ENCODE measurements at regions not wholly inside any gene's neighbourhood (a gene's known extent, or its start where the extent isn't known, plus 50 kb on each side); places are given as distances from the start of the nearest gene placed in this dataset.

DNA sequence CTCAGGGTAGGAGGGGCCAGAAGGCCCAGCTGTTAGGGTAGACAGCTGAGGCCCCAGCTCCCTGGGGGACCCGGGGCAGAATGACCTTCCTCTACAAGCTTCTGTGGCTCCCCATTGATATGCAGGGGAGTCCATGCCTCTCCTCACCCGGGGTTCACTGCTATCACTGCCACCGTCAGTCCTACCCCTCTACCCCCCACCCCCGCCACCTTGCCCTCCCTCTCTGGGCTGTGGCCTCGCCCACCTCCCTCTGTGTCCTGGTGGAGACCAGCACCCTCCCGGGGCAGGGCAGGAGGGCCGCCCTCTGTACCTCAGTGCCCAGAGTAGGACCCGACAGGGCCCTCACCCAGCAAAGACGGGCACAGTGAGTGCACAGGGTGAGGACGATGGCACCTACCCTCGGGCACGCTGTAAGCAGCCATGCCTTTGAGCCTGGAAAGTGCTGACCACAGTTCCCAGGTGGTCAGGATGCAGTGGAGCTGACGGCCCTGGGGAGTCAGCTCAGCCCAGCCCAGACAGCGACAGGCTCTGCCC lies 88.4 kb upstream of the SFSWAP start:
- TF ChIP-seq POLR2A (IDR thresholded peaks at IDR 0.05; ENCODE audit: low read depth, low read length) (no peak), TAF1 (IDR thresholded peaks at IDR 0.05; ENCODE audit: low read depth, low read length) (no peak)

All from GM12891 (cell line).